ENCODE measurements at regions not wholly inside any gene's neighbourhood (a gene's known extent, or its start where the extent isn't known, plus 50 kb on each side); places are given as distances from the start of the nearest gene placed in this dataset.

GRCh38 chr12:100721169-100721568 lies 73.4 kb upstream of the ANO4 start:
- Histone ChIP-seq H3K4me3 (no peak overlapping the region), H3K9me3 (ENCODE audit: low read depth, low read length) (no peaks in the 10 kb centered on the region), H3K36me3 (ENCODE audit: insufficient read depth, low read length) (no peaks in the 10 kb centered on the region), H3K27ac (no peak overlapping the region), H3K9ac (ENCODE audit: insufficient read length) (no peak overlapping the region)
- TF ChIP-seq POLR2AphosphoS5 (IDR thresholded peaks at IDR 0.05; ENCODE audit: borderline replicate concordance, low read depth, low read length) = no peak
- no peak for TF ChIP-seq FOXP2 (optimal IDR thresholded peaks at IDR 0.05; ENCODE audit: control extremely low read depth, extremely low read length, insufficient read depth)
- no peak for TF ChIP-seq EZH2 (IDR thresholded peaks at IDR 0.05)
- no peak for DNase-seq (ENCODE audit: low read depth, low spot score)

DNA sequence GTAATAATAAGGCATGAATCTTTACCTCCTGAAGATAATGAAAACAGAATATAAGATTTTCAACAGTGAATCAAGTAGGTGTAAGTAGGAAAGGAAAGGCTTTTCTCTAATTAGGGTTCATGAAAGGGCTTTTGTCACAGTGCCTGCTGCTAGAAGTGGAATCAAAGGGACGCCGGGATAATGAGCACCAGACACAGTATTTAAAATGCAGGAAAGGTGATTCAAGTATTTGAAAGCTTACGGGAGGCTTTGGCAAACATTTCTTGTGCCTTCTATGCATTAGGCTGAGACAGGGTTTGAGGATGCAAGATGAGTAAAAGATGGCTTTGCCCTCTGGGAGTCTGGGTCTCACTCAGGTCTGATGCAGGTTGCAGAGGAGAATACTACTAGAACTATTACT lies 70.5 kb upstream of the ANO4 start:
- H3K9ac ChIP-seq (ENCODE audit: insufficient read length) = no peak overlapping the region
- no peaks in the 10 kb centered on the region for H3K9me3 ChIP-seq (ENCODE audit: low read depth, low read length)
- H3K36me3 ChIP-seq (ENCODE audit: insufficient read depth, low read length) = no peaks in the 10 kb centered on the region
- TF ChIP-seq EZH2 (IDR thresholded peaks at IDR 0.05) (no peak), POLR2AphosphoS5 (IDR thresholded peaks at IDR 0.05; ENCODE audit: borderline replicate concordance, low read depth, low read length) (no peak), FOXP2 (optimal IDR thresholded peaks at IDR 0.05; ENCODE audit: control extremely low read depth, extremely low read length, insufficient read depth) (no peak)
- no peak overlapping the region for H3K4me3 ChIP-seq
- DNase-seq (ENCODE audit: low read depth, low spot score) = no peak
- no peak overlapping the region for H3K27ac ChIP-seq

DNA sequence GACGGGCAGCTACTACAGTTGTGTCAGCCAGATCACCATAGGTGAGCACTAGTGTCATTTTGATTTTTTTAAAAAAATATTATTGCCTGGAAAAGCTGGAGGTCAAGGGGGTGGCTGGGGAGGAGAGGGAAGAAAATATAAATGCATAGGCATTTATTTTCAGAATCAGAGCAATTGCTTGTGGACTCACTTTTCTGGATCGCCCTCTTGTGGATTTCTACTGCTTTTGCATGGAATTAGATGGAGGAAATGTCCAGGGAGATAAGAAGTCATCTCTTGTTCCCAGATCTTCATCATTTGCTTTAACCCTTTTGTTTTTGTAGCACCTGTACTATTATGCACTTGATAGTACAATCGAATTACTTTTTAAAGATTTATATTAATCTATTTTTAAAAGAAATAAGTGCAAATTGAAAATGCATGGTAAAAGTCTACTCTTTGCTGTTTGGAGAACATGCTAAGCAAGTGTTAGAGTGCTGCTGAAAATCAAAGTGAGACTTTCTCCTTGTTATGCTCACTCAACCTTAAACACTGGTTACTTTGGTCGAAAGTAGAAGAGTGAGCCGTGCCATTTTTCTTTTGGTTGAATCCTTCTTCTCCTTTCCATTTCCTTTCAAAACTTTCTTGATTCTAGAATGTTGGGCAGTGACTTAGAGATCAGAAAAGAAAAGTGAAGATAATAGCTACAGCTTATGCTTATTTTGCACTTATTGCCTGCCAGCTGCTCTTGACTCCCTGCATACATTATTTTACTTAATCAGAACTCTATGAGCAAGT lies 60.6 kb upstream of the ANO4 start:
- Histone ChIP-seq H3K9me3 (ENCODE audit: low read depth, low read length) (no peaks in the 10 kb centered on the region), H3K36me3 (ENCODE audit: insufficient read depth, low read length) (no peaks in the 10 kb centered on the region), H3K9ac (ENCODE audit: insufficient read length) (no peak overlapping the region), H3K27ac (no peak overlapping the region), H3K4me3 (no peak overlapping the region)
- TF ChIP-seq FOXP2 (optimal IDR thresholded peaks at IDR 0.05; ENCODE audit: control extremely low read depth, extremely low read length, insufficient read depth) = no peak
- no peak for TF ChIP-seq POLR2AphosphoS5 (IDR thresholded peaks at IDR 0.05; ENCODE audit: borderline replicate concordance, low read depth, low read length)
- TF ChIP-seq EZH2 (IDR thresholded peaks at IDR 0.05) = no peak
- peak; percentile 18 for DNase-seq (ENCODE audit: low read depth, low spot score)

GRCh38 chr12:100737168-100737567 lies 57.4 kb upstream of the ANO4 start:
- Histone ChIP-seq H3K36me3 (ENCODE audit: insufficient read depth, low read length) (no peaks in the 10 kb centered on the region), H3K4me3 (no peak overlapping the region), H3K9ac (ENCODE audit: insufficient read length) (no peak overlapping the region), H3K9me3 (ENCODE audit: low read depth, low read length) (no peaks in the 10 kb centered on the region), H3K27ac (no peak overlapping the region)
- no peak for TF ChIP-seq POLR2AphosphoS5 (IDR thresholded peaks at IDR 0.05; ENCODE audit: borderline replicate concordance, low read depth, low read length)
- no peak for TF ChIP-seq EZH2 (IDR thresholded peaks at IDR 0.05)
- TF ChIP-seq FOXP2 (optimal IDR thresholded peaks at IDR 0.05; ENCODE audit: control extremely low read depth, extremely low read length, insufficient read depth) = no peak
- no peak for DNase-seq (ENCODE audit: low read depth, low spot score)

- H3K4me3 ChIP-seq = no peak overlapping the region
- no peak overlapping the region for H3K27ac ChIP-seq
- H3K36me3 ChIP-seq (ENCODE audit: insufficient read depth, low read length) = no peaks in the 10 kb centered on the region
- H3K9me3 ChIP-seq (ENCODE audit: low read depth, low read length) = no peaks in the 10 kb centered on the region
- TF ChIP-seq EZH2 (IDR thresholded peaks at IDR 0.05) = no peak
- TF ChIP-seq FOXP2 (optimal IDR thresholded peaks at IDR 0.05; ENCODE audit: control extremely low read depth, extremely low read length, insufficient read depth) = no peak
- no peak for TF ChIP-seq POLR2AphosphoS5 (IDR thresholded peaks at IDR 0.05; ENCODE audit: borderline replicate concordance, low read depth, low read length)
- DNase-seq (ENCODE audit: low read depth, low spot score) = no peak
- H3K9ac ChIP-seq (ENCODE audit: insufficient read length) = no peak overlapping the region
Measured at GRCh38 chr12:100738086-100738485, 56.5 kb upstream of the ANO4 start.

- Histone ChIP-seq H3K9ac (ENCODE audit: insufficient read length) (no peak overlapping the region), H3K9me3 (ENCODE audit: low read depth, low read length) (no peaks in the 10 kb centered on the region), H3K4me3 (no peak overlapping the region), H3K36me3 (ENCODE audit: insufficient read depth, low read length) (no peaks in the 10 kb centered on the region), H3K27ac (no peak overlapping the region)
- DNase-seq (ENCODE audit: low read depth, low spot score) = peak; percentile 20
- no peak for TF ChIP-seq EZH2 (IDR thresholded peaks at IDR 0.05)
- no peak for TF ChIP-seq POLR2AphosphoS5 (IDR thresholded peaks at IDR 0.05; ENCODE audit: borderline replicate concordance, low read depth, low read length)
- no peak for TF ChIP-seq FOXP2 (optimal IDR thresholded peaks at IDR 0.05; ENCODE audit: control extremely low read depth, extremely low read length, insufficient read depth)
Measured at GRCh38 chr12:100741084-100741711, 53.4 kb upstream of the ANO4 start.

GRCh38 chr12:100743060-100743459 lies 51.5 kb upstream of the ANO4 start:
- H3K4me3 ChIP-seq = no peak overlapping the region
- H3K9me3 ChIP-seq (ENCODE audit: low read depth, low read length) = no peaks in the 10 kb centered on the region
- DNase-seq (ENCODE audit: low read depth, low spot score) = no peak
- H3K9ac ChIP-seq (ENCODE audit: insufficient read length) = no peak overlapping the region
- H3K27ac ChIP-seq = no peak overlapping the region
- no peaks in the 10 kb centered on the region for H3K36me3 ChIP-seq (ENCODE audit: insufficient read depth, low read length)
- TF ChIP-seq FOXP2 (optimal IDR thresholded peaks at IDR 0.05; ENCODE audit: control extremely low read depth, extremely low read length, insufficient read depth) = no peak
- no peak for TF ChIP-seq EZH2 (IDR thresholded peaks at IDR 0.05)
- no peak for TF ChIP-seq POLR2AphosphoS5 (IDR thresholded peaks at IDR 0.05; ENCODE audit: borderline replicate concordance, low read depth, low read length)

Measured in SK-N-MC (cell line).